ENCODE measurements at regions not wholly inside any gene's neighbourhood (a gene's known extent, or its start where the extent isn't known, plus 50 kb on each side); places are given as distances from the start of the nearest gene placed in this dataset.

DNA sequence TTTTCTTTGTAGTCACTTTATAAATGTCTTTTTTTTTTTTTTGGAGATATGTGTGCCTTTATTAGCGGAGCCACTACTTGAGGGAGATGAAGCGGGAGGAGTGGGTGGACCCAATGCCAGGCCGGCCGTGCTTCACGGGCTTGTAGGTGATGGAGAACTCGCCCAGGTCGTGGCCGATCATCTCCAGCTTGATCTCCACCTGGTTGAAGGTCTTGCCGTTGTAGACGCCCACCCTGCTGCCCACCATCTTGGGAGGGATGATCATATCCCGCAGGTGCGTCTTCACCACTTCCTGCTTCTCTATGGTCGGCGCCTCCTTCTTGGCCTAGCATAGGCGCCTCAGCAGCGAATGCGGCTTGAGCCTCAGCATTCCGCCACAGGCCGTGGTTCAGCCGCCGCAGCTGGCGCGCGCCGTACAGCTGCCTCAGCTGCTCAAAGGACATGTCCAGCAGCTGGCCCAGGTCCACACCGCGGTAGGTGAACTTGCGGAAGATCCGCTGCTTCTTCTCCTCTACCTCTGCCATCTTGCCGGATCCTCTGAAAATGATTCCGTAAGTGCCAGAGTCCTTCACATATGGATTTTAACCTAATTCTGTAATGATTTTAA lies 1095.6 kb downstream of the MAT2B start:
- no peak for DNase-seq
- intact Hi-C loops (cut with DNase I; ENCODE audit: low total_unique reads) = no loop called here

DNA sequence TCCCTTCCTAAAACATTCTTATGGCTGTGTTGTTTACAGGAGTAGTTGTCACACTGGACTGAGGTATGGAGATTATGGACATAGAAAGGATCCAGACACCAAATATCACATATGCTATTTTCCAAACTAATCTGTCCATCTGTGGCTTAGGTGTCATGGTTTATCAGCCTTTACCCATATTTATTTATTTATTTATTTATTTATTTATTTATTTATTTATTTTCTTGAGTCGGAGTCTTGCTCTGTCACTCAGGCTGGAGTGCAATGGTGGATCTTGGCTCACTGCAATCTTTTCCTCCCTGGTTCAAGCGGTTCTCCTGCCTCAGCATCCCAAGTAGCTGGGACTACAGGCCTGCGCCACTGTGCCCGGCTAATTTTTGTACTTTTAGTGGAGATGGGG lies 1103.1 kb downstream of the MAT2B start:
- no peaks in the 10 kb centered on the region for H3K9me3 ChIP-seq
- no peak overlapping the region for H3K27ac ChIP-seq
- no peak overlapping the region for H3K4me3 ChIP-seq
- no peaks in the 10 kb centered on the region for H3K36me3 ChIP-seq
- H3K27me3 ChIP-seq = no peaks in the 10 kb centered on the region
- in situ Hi-C loops (cut with MboI; ENCODE audit: low sequenced_read_pairs in 4 of 4) (no loop called here), intact Hi-C loops (cut with DNase I; ENCODE audit: low total_unique reads) (no loop called here)
- TF ChIP-seq POLR2A (IDR thresholded peaks at IDR 0.05) = no peak
- TF ChIP-seq, protein P1, sequence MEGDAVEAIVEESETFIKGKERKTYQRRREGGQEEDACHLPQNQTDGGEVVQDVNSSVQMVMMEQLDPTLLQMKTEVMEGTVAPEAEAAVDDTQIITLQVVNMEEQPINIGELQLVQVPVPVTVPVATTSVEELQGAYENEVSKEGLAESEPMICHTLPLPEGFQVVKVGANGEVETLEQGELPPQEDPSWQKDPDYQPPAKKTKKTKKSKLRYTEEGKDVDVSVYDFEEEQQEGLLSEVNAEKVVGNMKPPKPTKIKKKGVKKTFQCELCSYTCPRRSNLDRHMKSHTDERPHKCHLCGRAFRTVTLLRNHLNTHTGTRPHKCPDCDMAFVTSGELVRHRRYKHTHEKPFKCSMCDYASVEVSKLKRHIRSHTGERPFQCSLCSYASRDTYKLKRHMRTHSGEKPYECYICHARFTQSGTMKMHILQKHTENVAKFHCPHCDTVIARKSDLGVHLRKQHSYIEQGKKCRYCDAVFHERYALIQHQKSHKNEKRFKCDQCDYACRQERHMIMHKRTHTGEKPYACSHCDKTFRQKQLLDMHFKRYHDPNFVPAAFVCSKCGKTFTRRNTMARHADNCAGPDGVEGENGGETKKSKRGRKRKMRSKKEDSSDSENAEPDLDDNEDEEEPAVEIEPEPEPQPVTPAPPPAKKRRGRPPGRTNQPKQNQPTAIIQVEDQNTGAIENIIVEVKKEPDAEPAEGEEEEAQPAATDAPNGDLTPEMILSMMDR (IDR thresholded peaks at IDR 0.05 in 4 of 5, conservative IDR thresholded peaks at IDR 0.05 in 1 of 5) = no peak
- no peaks in the 10 kb centered on the region for H3K4me1 ChIP-seq
- ATAC-seq = no peak
- no peak for DNase-seq

More for the DNA sequence above, 1095.6 kb downstream of the MAT2B start:
- H3K27ac ChIP-seq = no peak overlapping the region
- no peaks in the 10 kb centered on the region for H3K9me3 ChIP-seq
- no peak overlapping the region for H3K4me3 ChIP-seq
- no peaks in the 10 kb centered on the region for H3K27me3 ChIP-seq
- H3K36me3 ChIP-seq = no peaks in the 10 kb centered on the region
- TF ChIP-seq, protein P1 (IDR thresholded peaks at IDR 0.05 in 4 of 5, conservative IDR thresholded peaks at IDR 0.05 in 1 of 5) = no peak
- no peak for TF ChIP-seq POLR2A (IDR thresholded peaks at IDR 0.05)
- ATAC-seq = no peak
- no peaks in the 10 kb centered on the region for H3K4me1 ChIP-seq
- in situ Hi-C loops (cut with MboI; ENCODE audit: low sequenced_read_pairs in 4 of 4) = no loop called here

GRCh38 chr5:164610374-164610773 lies 1105.0 kb downstream of the MAT2B start:
- TF ChIP-seq POLR2A (IDR thresholded peaks at IDR 0.05) = no peak
- TF ChIP-seq, protein P1 (IDR thresholded peaks at IDR 0.05 in 4 of 5, conservative IDR thresholded peaks at IDR 0.05 in 1 of 5) = no peak
- no peak for ATAC-seq
- intact Hi-C loops (cut with DNase I; ENCODE audit: low total_unique reads) = no loop called here
- no peaks in the 10 kb centered on the region for H3K4me1 ChIP-seq
- DNase-seq = no peak
- H3K36me3 ChIP-seq = no peaks in the 10 kb centered on the region
- H3K27me3 ChIP-seq = no peaks in the 10 kb centered on the region
- H3K9me3 ChIP-seq = no peaks in the 10 kb centered on the region
- in situ Hi-C loops (cut with MboI; ENCODE audit: low sequenced_read_pairs in 4 of 4) = no loop called here
- no peak overlapping the region for H3K4me3 ChIP-seq
- H3K27ac ChIP-seq = no peak overlapping the region

GRCh38 chr5:164614707-164615106 lies 1109.3 kb downstream of the MAT2B start:
- ATAC-seq (no peak), DNase-seq (no peak)
- Histone ChIP-seq H3K9me3 (no peaks in the 10 kb centered on the region), H3K27me3 (no peaks in the 10 kb centered on the region), H3K27ac (no peak overlapping the region), H3K4me3 (no peak overlapping the region), H3K4me1 (no peaks in the 10 kb centered on the region), H3K36me3 (no peaks in the 10 kb centered on the region)
- in situ Hi-C loops (cut with MboI; ENCODE audit: low sequenced_read_pairs in 4 of 4) = no loop called here
- intact Hi-C loops (cut with DNase I; ENCODE audit: low total_unique reads) = no loop called here
- no peak for TF ChIP-seq POLR2A (IDR thresholded peaks at IDR 0.05)
- TF ChIP-seq, protein P1 (IDR thresholded peaks at IDR 0.05 in 4 of 5, conservative IDR thresholded peaks at IDR 0.05 in 1 of 5) = no peak

- in situ Hi-C loops (cut with MboI; ENCODE audit: low sequenced_read_pairs in 4 of 4) = no loop called here
- TF ChIP-seq, protein P1 (IDR thresholded peaks at IDR 0.05 in 4 of 5, conservative IDR thresholded peaks at IDR 0.05 in 1 of 5) = no peak
- no peak for TF ChIP-seq POLR2A (IDR thresholded peaks at IDR 0.05)
- DNase-seq (no peak), ATAC-seq (no peak)
- no peak overlapping the region for H3K27ac ChIP-seq
- no peaks in the 10 kb centered on the region for H3K27me3 ChIP-seq
- no peaks in the 10 kb centered on the region for H3K9me3 ChIP-seq
- no peaks in the 10 kb centered on the region for H3K36me3 ChIP-seq
- H3K4me3 ChIP-seq = no peak overlapping the region
- no peaks in the 10 kb centered on the region for H3K4me1 ChIP-seq
- intact Hi-C loops (cut with DNase I; ENCODE audit: low total_unique reads) = no loop called here
Observed at GRCh38 chr5:164617290-164617689, 1111.9 kb downstream of the MAT2B start.

All from gastrocnemius medialis (tissue), 4 donors.